Inferior parietal cortex (tissue), 1 donor: ENCODE measurements at regions not wholly inside any gene's neighbourhood (a gene's known extent, or its start where the extent isn't known, plus 50 kb on each side); places are given as distances from the start of the nearest gene placed in this dataset.
"Not testable (repeated sequence)": the region's sequence is repeated elsewhere in the genome, so short reads cannot be mapped to it uniquely, and the experiment has no call there.

Experiments
- DNase-seq: peaks from one replicate; pipeline ENCODE4 v3.0.0-alpha.2; 2016; ENCODE audit errors: extremely low spot score

DNA sequence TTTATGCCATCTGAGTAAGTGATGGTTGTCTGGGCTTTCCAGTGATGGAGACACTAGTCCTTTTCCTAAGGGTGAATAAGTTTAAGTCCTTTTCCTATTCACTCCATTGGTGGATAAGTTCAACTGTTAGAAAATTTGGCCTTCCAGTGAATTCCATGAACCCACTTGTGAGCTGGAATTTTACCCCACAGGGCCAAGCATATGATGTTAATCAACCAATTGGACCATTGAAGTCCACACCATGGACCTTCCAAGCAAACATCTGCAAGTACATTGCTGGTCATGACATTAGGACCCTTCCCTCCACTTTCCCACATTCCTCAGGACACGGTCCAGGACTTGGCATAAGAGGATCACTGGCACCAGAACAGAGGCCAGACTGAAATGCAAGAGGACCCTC is 381.4 kb downstream of the RPS24 start:
- DNase-seq, result no peak

DNA sequence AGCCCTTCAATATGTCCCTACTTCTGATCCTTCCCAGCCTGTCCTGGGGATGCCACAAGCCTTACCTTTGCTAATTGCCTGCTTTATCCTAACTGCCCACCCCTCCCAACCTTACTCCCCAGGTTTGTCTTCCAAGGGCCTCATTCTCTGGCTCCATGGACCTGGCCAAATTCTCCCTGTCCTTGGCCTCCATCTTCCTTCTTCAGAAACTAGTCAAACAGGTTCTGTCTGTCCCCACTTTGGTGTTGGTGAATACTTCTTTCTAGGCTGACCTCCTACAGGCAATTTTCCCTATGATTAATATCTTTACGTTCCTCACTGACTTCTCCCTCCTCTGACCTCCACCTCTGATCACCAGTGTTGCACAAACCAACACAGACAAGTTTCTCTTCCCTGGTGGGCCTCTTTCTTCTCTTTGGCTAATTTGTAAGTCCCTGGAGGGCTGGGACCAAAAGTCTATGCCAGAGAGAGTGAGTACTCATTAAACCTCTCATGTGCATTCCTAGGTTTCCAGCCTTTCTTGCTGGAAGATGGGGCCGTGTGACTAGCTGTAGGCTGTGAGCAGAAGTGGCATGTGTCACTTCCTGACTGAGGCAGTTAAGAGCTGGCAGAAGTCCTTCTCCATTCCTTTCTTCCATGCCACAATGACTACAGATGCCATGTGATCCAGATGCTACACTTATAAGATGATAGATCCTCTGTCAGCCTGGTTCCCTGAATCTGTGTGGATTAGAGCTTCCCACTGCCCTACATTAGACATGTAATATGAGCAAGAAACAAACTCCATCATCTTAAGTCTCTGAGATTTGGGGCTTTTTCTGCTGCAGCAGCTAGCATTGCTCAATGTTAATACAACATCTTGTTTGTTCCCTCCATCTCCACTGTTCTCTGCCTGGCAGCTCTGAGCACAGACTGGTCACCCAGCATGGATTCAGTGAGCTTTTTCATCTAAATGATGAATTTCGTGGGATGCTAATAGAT is 382.7 kb downstream of the RPS24 start:
- no peak for DNase-seq

- DNase-seq, result no peak
These were observed 384.0 kb downstream of the RPS24 start for GRCh38 chr10:78417425-78418370.

- no peak for DNase-seq
These were observed 386.0 kb downstream of the RPS24 start for GRCh38 chr10:78419481-78420265.

DNA sequence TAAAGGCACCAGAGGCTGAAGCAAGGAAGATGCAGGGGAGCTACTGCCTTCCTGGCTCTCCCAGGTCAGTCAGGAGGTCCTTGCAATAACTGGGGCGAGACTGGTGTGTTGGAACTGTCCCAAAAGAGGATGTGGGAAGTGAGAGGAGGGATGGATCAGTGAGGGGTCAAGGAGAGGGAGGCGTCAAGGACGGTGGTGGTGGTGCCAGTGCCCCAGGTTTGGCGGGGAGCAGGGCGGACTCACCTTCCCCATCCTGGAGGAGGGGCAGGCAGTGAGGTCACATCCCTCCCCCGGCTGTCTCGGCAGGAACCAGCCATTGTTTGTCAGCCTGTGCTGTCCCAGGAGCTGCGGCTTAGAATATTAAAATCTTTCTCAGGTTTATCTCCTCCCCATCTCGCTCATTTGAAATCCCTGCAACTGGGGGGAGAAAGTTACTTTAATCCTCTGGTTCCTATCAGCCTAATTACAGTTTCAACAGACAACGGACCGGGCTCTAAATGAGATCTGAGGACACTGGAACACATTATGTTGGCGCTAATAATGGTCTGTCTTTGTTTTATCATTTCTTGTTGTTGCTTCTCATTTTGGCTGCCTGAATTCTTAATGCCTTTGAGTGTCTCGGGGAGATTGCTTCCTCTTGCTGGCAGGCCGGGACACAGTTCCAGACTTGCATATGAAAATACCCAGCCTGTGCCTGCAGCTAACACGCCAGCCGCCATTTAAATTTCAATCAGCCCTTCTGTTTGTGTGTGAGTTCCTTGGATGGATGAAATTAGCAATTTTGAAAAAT is 387.5 kb downstream of the RPS24 start:
- no peak for DNase-seq

- DNase-seq, result not testable (repeated sequence)
These were observed 390.4 kb downstream of the RPS24 start for GRCh38 chr10:78424050-78424449.

DNA sequence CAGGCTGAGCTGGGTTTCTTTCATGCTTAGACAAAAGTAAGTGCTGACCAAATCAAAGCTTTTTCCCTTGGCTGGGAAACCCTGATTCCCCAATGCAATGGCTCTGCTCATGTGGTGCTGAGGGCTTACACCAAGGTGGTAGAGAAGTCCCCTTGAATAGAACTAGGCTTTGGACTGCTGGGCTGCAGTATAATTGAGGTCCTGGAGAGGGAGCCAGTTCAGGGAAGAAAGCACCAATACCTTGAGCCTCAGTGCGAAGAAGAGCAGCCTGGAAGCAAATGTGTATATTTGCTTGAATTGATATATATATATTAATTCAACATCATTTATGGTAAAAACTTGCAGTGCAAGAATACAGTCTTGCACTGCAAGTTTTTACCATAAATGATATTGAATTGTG is 391.1 kb downstream of the RPS24 start:
- no peak for DNase-seq

DNA sequence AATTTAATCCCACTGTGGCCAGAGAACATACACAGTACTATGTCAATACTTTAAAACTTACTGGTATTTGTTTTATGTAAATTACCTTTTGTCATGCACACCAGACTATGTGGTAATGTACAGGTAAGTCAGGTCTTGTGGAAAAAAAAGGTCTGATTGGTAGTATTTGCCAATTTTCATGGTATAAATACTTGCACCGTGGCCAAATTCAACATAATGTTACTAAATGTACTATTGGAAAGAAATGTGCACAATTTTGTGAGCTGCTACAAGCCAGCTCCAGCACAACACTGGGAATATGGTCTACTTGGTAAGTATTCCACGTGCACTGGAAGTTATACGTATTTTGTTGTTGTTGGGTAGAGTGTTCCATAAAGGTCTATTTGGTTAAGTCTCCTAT is 392.5 kb downstream of the RPS24 start:
- no peak for DNase-seq

GRCh38 chr10:78427497-78428031 is 393.9 kb downstream of the RPS24 start:
- no peak for DNase-seq

DNA sequence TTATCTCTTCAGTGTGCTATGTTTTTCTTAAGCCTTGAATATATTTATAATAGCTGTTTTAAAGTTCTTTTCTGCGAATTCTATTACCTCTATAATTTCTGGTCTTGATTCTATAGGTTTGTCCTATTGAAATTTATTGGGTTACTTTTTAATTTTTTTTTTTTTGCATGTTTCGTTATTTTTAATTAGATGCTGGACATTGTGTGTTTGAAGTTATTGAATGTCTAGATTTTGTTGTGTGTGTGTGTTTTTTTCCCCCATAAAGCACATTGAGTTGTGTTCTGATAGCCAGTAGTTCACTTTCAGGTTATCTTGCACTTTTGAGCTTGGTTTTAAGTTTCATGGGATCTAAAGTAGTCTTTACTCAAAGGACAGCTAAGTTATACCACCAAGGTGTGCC is 394.9 kb downstream of the RPS24 start:
- DNase-seq, result no peak

DNA sequence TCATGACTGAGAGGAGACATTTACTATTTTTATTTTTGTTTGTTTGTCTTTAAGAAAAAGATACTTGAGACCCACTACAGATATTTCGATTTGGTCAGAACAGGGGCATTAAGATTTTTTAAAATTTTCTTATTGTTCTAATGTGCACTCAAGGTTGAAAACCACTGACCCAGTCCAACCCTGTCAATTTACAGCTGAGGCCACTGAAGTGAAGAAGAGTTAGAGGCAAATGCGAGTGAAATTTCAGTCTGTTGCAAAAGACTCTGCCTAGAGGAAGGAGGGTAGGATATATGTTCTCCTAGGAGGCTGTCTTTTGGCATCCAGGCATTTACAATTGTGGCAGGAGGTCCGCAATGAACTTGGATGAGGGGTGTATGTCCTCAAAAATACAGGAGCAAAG is 396.3 kb downstream of the RPS24 start:
- no peak for DNase-seq

- DNase-seq, result no peak
These were observed 398.9 kb downstream of the RPS24 start for GRCh38 chr10:78432583-78432982.

GRCh38 chr10:78433076-78433595 is 399.5 kb downstream of the RPS24 start:
- DNase-seq, result no peak

- no peak for DNase-seq
These were observed 400.3 kb downstream of the RPS24 start for GRCh38 chr10:78433766-78434535.

DNA sequence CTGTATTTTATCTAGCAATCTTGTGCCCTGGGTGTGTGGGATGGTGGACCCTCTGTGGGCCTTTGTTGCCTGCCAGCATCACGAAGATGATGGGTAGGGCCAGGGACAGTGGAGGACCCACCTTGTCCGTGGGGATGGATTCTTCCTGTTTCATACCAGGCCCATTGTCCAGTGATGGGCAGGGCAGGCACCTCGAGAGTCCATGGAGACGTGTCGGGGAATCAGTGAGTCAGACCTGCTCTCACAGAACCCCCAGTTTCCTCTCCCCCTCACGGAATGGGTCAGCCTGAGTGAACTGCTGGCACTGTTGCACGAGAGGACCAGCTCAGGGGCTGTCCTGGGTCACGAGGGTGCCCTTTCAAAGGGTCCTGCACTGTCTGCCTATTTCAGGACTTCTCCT is 401.2 kb downstream of the RPS24 start:
- no peak for DNase-seq

DNA sequence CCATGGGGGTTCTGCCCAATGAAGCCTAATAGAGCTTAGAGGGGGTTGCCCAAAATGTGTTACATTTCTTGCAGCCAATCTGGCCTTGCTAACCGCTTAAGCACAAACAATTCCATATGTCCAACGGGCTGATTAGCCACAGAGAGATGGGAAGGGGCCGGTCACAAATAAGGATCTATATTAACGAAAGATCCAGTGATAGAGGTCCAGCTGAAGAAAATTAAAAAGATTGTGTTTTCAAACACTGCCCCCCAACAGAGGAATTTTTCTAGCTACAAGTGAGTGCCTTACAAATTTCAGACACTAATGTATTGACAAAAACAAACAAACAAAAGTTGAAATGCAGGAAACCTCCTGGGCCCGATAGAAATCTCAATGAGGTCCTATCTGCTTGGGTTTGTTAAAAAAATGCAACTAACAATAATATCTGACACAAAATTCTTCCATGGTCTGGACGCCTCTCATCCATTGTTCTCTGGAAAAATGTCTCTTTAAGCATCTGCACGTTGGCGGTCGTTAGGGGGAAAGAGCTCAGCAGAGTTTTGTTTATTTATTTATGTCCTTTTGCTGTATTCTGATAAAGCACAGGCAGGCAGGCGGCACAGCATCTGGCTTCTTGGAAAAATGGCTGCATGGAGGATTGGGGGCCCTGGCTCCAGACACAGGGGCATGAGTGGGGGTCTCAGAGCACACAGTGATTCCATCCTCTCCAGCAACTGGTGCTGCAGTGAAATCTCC is 402.0 kb downstream of the RPS24 start:
- DNase-seq, result no peak

DNA sequence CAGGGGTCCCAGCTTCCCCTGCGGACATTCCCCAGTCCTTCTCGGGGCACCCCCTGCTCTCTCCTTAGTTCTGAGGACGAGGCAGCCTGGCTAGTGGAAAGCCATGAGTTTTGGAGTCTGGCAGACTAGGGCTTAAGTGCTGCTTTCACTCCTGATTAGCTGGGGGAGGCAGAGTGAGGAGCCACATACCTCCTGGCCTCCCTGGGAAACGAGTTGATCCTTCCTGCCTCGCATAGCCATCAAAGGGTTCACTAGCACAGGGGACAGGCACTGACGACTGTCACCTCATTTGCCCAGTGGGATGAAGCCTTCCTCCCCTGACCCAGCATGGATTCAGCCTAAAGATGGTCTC is 402.5 kb downstream of the RPS24 start:
- DNase-seq, result no peak

DNA sequence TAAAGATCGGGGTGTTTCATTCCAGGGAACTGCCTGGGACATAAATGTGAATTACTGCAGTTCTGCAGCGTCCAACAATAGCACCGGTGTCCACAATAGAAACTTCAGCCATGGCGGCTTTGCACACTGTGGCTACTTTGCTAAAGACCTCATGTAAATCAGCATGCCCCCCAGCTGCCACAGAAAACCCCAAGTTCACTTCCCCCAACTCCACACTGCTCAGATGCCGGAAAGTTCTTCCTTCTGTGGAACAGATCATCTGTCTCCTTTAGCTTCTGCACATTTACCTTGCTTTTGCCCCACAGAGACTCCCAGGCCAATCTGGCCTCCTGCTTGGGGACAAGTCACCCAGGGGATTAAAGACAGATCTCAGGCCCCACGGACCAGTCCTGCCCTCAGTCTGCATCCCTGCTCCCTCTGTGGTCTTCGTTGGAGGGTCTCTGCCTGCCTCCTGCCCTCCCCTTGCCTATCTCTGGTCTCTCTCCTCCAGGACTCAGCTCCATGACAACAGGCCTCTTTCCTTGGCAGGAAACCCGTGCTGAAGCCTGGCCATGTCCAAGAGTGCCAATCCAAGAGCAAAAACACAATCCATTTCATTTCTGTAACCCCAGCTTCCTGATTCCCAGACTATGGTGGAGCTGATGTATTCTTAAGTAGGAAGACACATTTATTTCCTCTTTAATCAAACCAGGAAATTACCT is 403.2 kb downstream of the RPS24 start:
- DNase-seq, result no peak
